ENCODE measurements at regions not wholly inside any gene's neighbourhood (a gene's known extent, or its start where the extent isn't known, plus 50 kb on each side); places are given as distances from the start of the nearest gene placed in this dataset.

DNA sequence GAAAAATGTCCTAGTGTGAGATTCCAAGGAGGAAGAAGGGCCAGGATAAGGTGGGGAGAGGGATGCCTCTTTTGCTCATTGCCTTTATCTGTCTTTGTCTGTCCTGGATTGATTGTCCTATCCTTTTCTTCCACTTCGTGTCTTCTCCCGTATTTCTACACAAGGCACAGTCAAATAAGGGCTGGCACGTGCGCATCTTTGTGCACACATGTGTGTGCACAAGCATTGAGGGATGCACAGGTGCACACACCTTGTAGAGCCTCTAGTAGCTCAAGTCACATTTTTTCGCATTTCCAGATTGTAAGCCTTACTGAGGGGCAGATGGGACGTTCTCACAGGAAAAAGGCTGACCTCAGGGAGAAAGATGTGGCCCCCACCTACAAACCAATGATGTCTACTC lies 170.2 kb upstream of the TNP1 start:
- TF ChIP-seq CTCF (IDR thresholded peaks at IDR 0.05; ENCODE audit: low read depth, low read length): no peak
- TF ChIP-seq MYC (IDR thresholded peaks at IDR 0.05; ENCODE audit: low read depth, low read length): no peak
- TF ChIP-seq, protein P1, sequence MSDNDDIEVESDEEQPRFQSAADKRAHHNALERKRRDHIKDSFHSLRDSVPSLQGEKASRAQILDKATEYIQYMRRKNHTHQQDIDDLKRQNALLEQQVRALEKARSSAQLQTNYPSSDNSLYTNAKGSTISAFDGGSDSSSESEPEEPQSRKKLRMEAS (IDR thresholded peaks at IDR 0.05; ENCODE audit: low read depth, low read length): no peak

Measured in NB4 (cell line).